ENCODE measurements at regions not wholly inside any gene's neighbourhood (a gene's known extent, or its start where the extent isn't known, plus 50 kb on each side); places are given as distances from the start of the nearest gene placed in this dataset.

DNA sequence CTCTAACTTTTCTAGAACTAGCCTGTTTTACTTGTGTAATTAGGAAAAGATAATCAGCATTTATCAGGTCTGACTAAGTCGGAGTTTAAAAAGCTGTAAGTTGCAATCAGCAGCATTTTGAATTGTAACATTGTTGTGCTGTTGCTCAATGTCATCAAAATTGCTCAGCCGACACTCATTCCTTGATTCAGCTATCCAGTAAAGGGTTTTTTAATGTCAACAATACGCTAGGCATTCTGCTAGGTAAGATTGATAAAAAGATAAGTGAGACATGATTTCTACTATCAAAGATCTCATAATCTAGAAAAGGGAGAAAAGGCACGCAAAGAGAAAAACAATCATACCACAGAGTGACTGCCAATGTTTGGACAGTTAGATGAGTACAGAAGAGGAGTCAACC is 327.1 kb upstream of the CDH2 start:
- TF ChIP-seq, protein P1, sequence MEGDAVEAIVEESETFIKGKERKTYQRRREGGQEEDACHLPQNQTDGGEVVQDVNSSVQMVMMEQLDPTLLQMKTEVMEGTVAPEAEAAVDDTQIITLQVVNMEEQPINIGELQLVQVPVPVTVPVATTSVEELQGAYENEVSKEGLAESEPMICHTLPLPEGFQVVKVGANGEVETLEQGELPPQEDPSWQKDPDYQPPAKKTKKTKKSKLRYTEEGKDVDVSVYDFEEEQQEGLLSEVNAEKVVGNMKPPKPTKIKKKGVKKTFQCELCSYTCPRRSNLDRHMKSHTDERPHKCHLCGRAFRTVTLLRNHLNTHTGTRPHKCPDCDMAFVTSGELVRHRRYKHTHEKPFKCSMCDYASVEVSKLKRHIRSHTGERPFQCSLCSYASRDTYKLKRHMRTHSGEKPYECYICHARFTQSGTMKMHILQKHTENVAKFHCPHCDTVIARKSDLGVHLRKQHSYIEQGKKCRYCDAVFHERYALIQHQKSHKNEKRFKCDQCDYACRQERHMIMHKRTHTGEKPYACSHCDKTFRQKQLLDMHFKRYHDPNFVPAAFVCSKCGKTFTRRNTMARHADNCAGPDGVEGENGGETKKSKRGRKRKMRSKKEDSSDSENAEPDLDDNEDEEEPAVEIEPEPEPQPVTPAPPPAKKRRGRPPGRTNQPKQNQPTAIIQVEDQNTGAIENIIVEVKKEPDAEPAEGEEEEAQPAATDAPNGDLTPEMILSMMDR (IDR thresholded peaks at IDR 0.05): no peak
- TF ChIP-seq POLR2A (IDR thresholded peaks at IDR 0.05): no peak
